Uterus (tissue), 2 donors: ENCODE measurements at regions not wholly inside any gene's neighbourhood (a gene's known extent, or its start where the extent isn't known, plus 50 kb on each side); places are given as distances from the start of the nearest gene placed in this dataset.

Experiments
- CTCF ChIP-seq, 4 experiments: fragments of 200-600 bp in 2 of 4; fragments of 450-650 bp in 2 of 4; sonication (generic) in 2 of 4; IDR thresholded peaks; one replicate each; pipeline ENCODE4 v1.5.1; 2016 to 2019; ENCODE audit warnings: antibody characterized with exemption in 4 of 4, mild to moderate bottlenecking in 2 of 4, moderate library complexity in 1 of 4
- POLR2A ChIP-seq, 2 donors: fragments of 450-650 bp; IDR thresholded peaks; one replicate each; pipeline ENCODE4 v1.6.1; 2016; ENCODE audit warnings: antibody characterized with exemption in 2 of 2, mild to moderate bottlenecking in 1 of 2, moderate library complexity in 1 of 2

GRCh38 chr22:34225278-34225677 is 305.0 kb upstream of the LARGE1 start:
- TF ChIP-seq CTCF (IDR thresholded peaks at IDR 0.05) (no peak), POLR2A (IDR thresholded peaks at IDR 0.05) (no peak)
